ENCODE measurements at regions not wholly inside any gene's neighbourhood (a gene's known extent, or its start where the extent isn't known, plus 50 kb on each side); places are given as distances from the start of the nearest gene placed in this dataset.

DNA sequence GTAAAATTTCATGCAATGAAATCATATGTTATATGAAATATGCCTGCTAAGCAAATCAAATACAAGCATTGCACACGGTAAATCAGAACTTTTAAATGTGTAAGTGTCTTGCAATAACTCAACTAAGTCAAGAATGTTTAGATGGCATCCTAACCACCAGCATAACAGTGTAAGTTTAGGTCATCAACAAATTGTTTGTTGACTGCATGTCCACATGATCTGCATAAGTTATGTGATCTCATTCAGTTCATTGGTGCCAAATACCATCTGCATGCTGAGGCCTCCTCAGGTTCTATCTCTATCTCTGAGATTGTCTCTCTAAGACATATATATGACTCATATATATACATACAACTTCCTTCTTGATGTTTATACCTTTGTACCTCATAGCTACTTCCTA is 159.6 kb upstream of the STK32A start:
- ATAC-seq (ENCODE audit: low FRiP score) (no peak), DNase-seq (ENCODE audit: low spot score) (no peak)
- TF ChIP-seq, protein P1, sequence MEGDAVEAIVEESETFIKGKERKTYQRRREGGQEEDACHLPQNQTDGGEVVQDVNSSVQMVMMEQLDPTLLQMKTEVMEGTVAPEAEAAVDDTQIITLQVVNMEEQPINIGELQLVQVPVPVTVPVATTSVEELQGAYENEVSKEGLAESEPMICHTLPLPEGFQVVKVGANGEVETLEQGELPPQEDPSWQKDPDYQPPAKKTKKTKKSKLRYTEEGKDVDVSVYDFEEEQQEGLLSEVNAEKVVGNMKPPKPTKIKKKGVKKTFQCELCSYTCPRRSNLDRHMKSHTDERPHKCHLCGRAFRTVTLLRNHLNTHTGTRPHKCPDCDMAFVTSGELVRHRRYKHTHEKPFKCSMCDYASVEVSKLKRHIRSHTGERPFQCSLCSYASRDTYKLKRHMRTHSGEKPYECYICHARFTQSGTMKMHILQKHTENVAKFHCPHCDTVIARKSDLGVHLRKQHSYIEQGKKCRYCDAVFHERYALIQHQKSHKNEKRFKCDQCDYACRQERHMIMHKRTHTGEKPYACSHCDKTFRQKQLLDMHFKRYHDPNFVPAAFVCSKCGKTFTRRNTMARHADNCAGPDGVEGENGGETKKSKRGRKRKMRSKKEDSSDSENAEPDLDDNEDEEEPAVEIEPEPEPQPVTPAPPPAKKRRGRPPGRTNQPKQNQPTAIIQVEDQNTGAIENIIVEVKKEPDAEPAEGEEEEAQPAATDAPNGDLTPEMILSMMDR (IDR thresholded peaks at IDR 0.05): no peak

DNA sequence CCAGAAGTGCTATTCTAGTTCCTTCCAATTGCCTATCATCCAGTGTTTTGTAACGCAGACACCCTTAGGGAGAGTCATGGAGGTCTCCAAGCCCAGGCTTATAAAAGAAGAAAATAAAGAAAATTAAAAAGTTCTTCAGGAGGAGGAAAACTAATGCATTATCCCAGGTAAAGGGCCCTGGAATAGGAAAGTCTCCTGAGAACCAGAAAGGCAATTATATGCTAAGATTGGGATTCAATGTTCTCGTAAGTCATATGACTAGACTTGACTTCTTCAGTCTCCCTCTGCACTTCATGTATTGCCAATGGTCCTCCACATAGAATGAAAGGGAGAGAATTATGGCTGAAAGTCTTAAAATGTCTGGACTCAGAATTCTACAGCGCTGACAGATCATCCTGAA is 154.4 kb upstream of the STK32A start:
- DNase-seq (ENCODE audit: low spot score) (no peak), ATAC-seq (ENCODE audit: low FRiP score) (no peak)
- TF ChIP-seq, protein P1 (IDR thresholded peaks at IDR 0.05): no peak

DNA sequence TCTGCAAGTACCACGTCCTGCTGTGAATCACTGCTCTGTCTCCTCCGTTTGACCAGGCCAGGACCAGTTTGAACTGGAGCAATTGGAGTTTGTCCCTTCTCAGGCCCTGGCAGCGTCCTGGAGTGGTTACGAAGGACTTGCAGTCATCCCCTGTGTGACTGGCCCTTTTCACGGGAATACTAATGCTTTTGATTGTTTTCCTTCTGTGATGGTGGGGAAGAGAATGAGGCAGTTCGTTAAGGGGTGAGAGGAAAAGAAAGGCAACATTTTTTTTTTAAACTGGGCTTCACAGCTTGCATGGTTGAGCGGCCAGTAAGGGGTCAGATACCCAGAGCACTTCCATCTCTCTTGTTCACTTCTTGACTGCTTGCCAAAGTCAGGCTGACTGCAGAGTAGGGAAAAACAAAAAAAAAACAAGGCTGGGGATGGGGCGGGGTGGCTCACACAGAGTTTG is 153.5 kb upstream of the STK32A start:
- no peak for DNase-seq (ENCODE audit: low spot score)
- TF ChIP-seq, protein P1 (IDR thresholded peaks at IDR 0.05): no peak
- no peak for ATAC-seq (ENCODE audit: low FRiP score)

DNA sequence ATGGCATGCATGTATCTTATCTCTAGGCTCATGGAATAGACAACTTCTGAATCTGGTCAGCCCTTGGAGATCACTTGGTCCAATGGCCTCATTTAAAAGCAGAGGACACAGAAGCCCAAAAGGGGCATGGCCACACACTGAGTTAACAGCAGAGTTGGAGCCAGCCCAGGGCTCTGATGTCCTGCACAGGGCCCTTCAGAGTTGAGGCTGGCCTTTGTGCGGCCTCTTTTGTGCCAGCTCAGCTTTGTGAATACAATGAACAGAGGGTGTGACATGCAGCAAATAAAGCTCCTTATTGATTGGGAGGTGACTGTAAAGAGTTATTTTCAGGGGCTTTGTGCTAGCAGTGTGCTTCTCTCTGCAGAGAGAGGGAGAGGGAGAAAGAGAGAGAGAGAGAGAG is 150.1 kb upstream of the STK32A start:
- ATAC-seq (ENCODE audit: low FRiP score) (no peak), DNase-seq (ENCODE audit: low spot score) (no peak)
- TF ChIP-seq, protein P1 (IDR thresholded peaks at IDR 0.05): no peak

DNA sequence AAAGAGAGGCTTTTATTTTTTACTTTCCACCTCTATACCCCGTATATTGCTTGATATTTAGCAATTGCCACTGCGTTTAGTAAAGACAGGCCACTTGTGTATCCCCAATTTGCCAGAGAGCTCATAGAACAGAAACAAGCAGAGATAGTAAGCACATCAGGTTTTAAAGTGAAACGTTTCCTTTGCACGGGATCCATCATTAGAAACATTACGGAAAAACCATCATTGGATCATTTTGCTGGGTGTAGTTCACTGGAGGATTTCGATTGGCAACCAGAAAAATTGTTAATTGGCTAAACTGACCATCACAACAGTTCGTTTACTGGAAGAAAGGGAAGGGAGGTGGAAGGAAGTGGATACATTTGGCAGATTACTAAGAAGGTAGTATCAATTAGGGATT is 149.4 kb upstream of the STK32A start:
- TF ChIP-seq, protein P1 (IDR thresholded peaks at IDR 0.05): no peak
- ATAC-seq (ENCODE audit: low FRiP score): no peak
- DNase-seq (ENCODE audit: low spot score): no peak

DNA sequence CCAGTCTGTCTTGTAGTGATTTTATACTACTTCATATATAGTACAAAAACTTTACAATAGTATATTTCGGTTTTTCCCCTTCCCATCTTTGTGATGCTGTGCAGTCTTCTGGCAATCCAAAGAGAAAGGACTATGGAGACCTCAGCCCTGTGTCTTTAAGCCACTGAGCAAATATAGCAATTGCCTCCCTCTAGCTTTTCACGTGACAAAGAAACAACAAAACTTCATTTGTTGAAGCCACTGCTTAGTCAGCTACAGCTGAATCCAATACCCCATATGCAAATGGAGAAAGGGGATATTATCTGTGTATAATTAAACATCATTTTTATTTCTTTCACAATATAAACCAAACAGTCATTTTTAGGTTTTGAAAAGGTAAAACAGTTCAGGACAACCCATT is 142.8 kb upstream of the STK32A start:
- TF ChIP-seq, protein P1 (IDR thresholded peaks at IDR 0.05): no peak
- DNase-seq (ENCODE audit: low spot score) (no peak), ATAC-seq (ENCODE audit: low FRiP score) (no peak)

DNA sequence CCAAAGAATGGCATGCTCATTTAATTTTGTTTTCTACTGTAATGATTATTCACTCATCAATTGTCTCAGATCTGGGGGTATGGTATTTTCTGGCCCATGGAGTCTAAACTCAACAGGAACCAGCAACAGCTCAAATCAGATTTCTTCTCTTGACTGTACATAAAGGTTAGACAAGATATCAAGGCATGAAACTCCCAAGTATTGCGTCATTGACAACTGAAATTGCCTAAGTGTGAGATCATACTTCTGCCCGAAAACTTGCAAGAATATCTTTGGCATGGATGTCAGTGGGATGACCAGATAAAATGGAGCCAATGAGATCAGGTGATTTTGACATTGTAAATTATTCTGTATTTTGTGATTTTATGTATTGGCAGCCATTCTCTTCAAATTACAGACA is 141.7 kb upstream of the STK32A start:
- TF ChIP-seq, protein P1 (IDR thresholded peaks at IDR 0.05): no peak
- no peak for DNase-seq (ENCODE audit: low spot score)
- ATAC-seq (ENCODE audit: low FRiP score): no peak
